Duodenal mucosa (tissue), 2 donors: ENCODE measurements at regions not wholly inside any gene's neighbourhood (a gene's known extent, or its start where the extent isn't known, plus 50 kb on each side); places are given as distances from the start of the nearest gene placed in this dataset.

Experiments used
- H3K27ac ChIP-seq: one replicate; pipeline ENCODE4 v1.7.0; 2013; ENCODE audit warnings: low read depth, low read length
- H3K27me3 ChIP-seq, 2 donors: one replicate each; pipeline ENCODE4 v1.7.0; 2013; ENCODE audit warnings: low read length in 2 of 2, control low read depth in 1 of 2; ENCODE audit not compliant: insufficient read depth in 2 of 2, control insufficient read depth in 1 of 2
- H3K36me3 ChIP-seq, 2 donors: one replicate each; pipeline ENCODE4 v1.7.0; 2013; ENCODE audit warnings: low read length in 2 of 2, control low read depth in 1 of 2; ENCODE audit not compliant: insufficient read depth in 2 of 2, control insufficient read depth in 1 of 2
- H3K4me1 ChIP-seq, 2 donors: one replicate each; pipeline ENCODE4 v1.7.0; 2013; ENCODE audit warnings: low read length in 2 of 2, control low read depth in 1 of 2; ENCODE audit not compliant: insufficient read depth in 2 of 2, control insufficient read depth in 1 of 2
- H3K4me3 ChIP-seq, 2 donors: one replicate each; pipeline ENCODE4 v1.7.0; 2013; ENCODE audit warnings: low read length in 2 of 2, low read depth in 1 of 2
- H3K9ac ChIP-seq, 2 donors: one replicate each; pipeline ENCODE4 v1.7.0; 2013; ENCODE audit warnings: low read length in 2 of 2, low read depth in 1 of 2
- H3K9me3 ChIP-seq, 2 donors: one replicate each; pipeline ENCODE4 v1.7.0; 2013; ENCODE audit warnings: low read length in 2 of 2, control low read depth in 1 of 2; ENCODE audit not compliant: control insufficient read depth in 1 of 2

DNA sequence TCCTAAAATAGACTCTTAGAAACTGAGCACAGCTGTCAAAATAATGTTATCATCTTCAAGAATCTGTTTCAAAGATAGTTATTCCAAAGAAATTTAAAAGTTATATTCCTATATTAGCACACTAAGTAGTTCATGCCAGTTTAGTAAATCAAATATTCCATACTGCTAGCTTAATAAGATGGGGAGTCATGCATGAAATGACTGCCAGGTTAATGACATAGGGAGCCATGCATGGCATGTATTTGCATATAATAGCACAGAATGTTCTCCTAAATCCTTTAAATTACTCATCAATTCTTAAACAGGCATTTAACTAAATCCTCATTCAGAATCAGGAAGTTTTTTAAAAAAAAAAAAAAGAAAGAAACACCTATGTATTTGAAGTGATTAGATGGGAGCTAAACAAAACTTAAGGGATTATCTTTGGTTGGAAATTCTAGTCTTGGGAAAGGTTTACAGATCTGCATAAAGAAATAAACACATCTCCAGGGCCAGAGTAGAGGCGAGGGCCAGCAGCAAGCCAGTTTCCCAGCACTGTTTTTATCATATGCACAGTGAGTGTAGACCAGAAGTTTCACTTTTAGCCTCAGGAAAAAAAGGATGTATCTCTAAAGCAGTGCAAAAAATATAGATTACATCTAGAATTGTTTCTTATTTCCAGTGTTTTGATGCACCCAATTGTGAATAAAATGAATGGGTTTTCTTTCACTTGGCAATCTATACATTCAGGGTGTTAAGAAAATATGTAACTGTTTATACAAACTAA is 366.4 kb upstream of the AGTR1 start:
- no peak overlapping the region for H3K9ac ChIP-seq
- no peaks in the 10 kb centered on the region for H3K36me3 ChIP-seq
- H3K27ac ChIP-seq, result no peak overlapping the region
- no peaks in the 10 kb centered on the region for H3K4me1 ChIP-seq
- no peaks in the 10 kb centered on the region for H3K27me3 ChIP-seq
- H3K4me3 ChIP-seq, result no peak overlapping the region
- H3K9me3 ChIP-seq, result no peaks in the 10 kb centered on the region

DNA sequence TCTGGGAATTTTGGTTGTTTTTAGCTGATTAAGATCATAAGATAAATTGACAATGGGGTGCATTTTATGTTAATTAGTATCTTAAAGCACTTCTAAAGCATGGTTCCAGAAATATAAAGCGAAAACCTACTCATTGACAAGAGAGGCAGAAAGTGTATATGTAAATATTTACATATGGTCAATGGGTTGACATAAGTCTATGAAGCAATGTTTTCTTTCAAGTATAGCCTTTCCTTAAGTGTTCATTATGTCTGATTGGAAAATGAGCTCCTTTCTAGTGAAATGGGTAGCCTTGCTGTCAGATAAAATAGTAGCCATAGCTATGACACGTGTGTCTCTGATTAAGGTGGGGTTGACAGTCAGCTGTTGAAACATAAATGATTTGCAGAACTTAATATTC is 365.2 kb upstream of the AGTR1 start:
- Histone ChIP-seq H3K4me3 (no peak overlapping the region), H3K27ac (no peak overlapping the region), H3K4me1 (no peaks in the 10 kb centered on the region), H3K36me3 (no peaks in the 10 kb centered on the region), H3K9me3 (no peaks in the 10 kb centered on the region), H3K27me3 (no peaks in the 10 kb centered on the region), H3K9ac (no peak overlapping the region)

- Histone ChIP-seq H3K4me3 (no peak overlapping the region), H3K9ac (no peak overlapping the region), H3K9me3 (no peaks in the 10 kb centered on the region), H3K36me3 (no peaks in the 10 kb centered on the region), H3K4me1 (no peaks in the 10 kb centered on the region), H3K27me3 (no peaks in the 10 kb centered on the region), H3K27ac (no peak overlapping the region)
Observed at GRCh38 chr3:148333091-148333490, 364.6 kb upstream of the AGTR1 start.

DNA sequence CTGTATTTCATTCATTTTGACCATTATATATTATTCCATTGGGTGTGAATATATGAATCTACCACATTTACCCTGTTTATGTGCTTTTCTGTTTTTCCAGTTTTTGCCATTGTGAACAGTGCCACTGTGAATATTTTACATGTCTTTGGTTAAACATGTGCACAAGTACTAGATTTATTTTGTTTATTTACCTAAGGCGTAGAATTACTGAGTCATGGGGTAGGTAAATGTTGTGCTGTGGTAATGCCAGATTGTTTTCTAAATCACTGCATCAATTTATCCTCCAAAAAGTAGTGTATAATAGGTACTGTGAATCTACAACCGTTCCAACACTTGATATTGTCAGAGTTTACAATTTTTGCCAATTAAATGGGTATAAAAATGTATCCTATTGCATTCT is 362.1 kb upstream of the AGTR1 start:
- H3K9me3 ChIP-seq, result no peaks in the 10 kb centered on the region
- no peak overlapping the region for H3K9ac ChIP-seq
- H3K27ac ChIP-seq, result no peak overlapping the region
- H3K36me3 ChIP-seq, result no peaks in the 10 kb centered on the region
- H3K4me1 ChIP-seq, result no peaks in the 10 kb centered on the region
- no peak overlapping the region for H3K4me3 ChIP-seq
- H3K27me3 ChIP-seq, result no peaks in the 10 kb centered on the region

DNA sequence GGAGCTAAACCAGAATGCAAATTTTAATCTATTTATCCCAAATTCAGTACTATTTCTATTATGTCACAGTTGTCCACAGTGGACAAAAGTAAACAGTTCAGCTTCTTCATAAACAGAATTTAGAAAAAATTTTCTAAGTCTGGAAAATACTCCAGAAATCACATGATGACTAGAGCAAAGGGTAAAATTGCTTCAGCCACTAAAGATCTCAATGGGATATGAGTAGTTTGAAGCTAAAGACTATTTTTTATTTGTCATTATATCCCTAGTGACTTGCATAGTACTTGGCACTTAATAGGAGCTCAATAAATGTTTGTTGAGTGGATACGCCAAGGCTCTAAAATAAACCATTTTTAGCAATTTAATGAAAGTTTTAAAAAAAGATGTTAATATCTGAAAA is 354.3 kb upstream of the AGTR1 start:
- no peak overlapping the region for H3K9ac ChIP-seq
- no peaks in the 10 kb centered on the region for H3K9me3 ChIP-seq
- H3K4me1 ChIP-seq, result no peaks in the 10 kb centered on the region
- no peaks in the 10 kb centered on the region for H3K36me3 ChIP-seq
- H3K27me3 ChIP-seq, result no peaks in the 10 kb centered on the region
- H3K4me3 ChIP-seq, result no peak overlapping the region
- H3K27ac ChIP-seq, result no peak overlapping the region

DNA sequence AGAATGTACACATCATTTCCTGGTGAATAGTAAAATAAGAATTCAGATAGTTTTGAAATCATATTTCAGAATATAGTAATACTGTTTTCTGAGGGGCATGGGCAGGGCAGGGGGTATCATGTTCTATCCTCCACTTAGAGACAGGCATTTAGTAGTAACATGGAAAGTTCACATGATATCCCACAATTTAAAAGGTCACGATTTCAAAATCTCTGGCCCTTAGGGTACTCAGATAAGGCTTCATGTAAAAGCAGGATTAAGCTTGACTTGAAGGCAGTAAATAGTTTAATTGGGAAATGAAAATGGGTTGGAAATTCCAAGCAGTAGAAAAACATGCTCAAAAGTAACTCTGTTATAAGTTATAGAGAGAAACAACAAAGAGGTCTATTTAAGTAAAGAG is 353.2 kb upstream of the AGTR1 start:
- Histone ChIP-seq H3K27me3 (no peaks in the 10 kb centered on the region), H3K4me3 (no peak overlapping the region), H3K36me3 (no peaks in the 10 kb centered on the region), H3K9me3 (no peaks in the 10 kb centered on the region), H3K27ac (no peak overlapping the region), H3K4me1 (no peaks in the 10 kb centered on the region), H3K9ac (no peak overlapping the region)

DNA sequence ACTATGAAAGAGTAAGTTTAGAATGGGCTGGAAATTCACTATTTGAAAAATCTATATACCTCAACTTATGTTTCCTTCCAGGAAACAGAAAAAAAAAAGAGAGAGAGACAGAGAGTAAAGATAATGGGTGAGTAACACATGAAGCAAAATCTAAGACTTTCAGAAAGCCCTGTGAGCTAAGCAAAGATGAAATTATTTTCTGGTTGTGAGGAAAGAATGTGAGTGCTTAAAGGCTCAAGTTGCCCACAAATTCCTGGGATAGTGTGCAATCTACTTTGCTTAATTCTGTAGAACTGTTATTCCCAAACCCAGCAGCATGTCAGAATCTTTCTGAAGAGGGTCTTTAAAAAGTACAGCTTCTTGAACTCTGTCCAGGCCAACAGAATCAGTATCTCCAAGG is 337.7 kb upstream of the AGTR1 start:
- Histone ChIP-seq H3K9ac (no peak overlapping the region), H3K27me3 (no peaks in the 10 kb centered on the region), H3K36me3 (no peaks in the 10 kb centered on the region), H3K4me3 (no peak overlapping the region), H3K4me1 (no peaks in the 10 kb centered on the region), H3K27ac (no peak overlapping the region), H3K9me3 (no peaks in the 10 kb centered on the region)

DNA sequence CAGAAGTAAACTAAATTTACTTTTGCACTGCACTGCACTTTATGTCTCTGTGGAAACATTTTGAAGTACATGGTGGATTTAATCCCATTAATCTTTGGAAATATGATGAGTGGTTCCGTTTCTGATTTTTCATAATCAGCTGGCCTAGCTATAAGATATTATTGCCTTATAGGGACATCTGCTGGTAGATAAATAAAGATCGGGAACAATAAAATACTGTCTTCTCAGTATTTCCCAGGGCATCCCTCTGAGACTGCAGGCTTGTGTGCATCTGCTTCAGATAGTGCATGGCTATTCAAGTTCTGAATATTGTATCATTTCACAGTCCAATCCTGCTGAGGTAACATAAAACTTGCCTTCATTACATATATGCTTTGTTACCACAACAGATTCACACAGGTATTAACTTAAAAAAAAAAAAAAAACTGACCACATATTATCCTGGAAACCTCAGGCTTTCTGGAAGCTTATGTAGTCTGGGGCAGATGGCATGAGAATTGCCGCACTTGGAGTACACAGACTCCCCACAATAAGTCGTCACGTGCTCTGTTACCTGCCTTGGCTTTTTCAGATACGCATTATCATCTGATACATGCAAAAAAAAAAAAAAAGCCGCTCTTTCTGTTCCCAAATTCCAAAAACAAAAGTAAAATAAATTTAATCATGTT is 330.8 kb upstream of the AGTR1 start:
- Histone ChIP-seq H3K27me3 (no peaks in the 10 kb centered on the region), H3K9ac (no peak overlapping the region), H3K36me3 (no peaks in the 10 kb centered on the region), H3K4me1 (no peaks in the 10 kb centered on the region), H3K9me3 (no peaks in the 10 kb centered on the region), H3K27ac (no peak overlapping the region), H3K4me3 (no peak overlapping the region)

DNA sequence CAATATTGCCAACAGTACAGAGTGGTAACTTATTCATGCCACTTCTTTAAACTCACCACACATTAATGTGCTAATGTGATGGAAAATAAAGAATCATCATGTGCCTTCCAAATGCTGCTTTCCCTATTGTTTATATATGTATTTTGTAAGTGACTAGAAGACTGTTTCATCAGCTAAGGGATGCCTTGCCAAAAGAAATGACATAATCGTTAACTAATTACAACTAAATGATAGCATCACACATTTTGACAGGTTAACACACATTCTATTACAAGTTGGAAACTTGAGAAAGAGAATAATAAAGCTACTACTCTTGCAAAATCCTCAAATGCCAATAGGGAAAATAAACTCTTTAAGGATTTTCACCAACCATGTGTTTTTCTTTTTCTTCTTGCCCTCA is 329.9 kb upstream of the AGTR1 start:
- H3K4me1 ChIP-seq, result no peaks in the 10 kb centered on the region
- no peak overlapping the region for H3K9ac ChIP-seq
- no peaks in the 10 kb centered on the region for H3K36me3 ChIP-seq
- H3K27ac ChIP-seq, result no peak overlapping the region
- no peaks in the 10 kb centered on the region for H3K27me3 ChIP-seq
- no peak overlapping the region for H3K4me3 ChIP-seq
- no peaks in the 10 kb centered on the region for H3K9me3 ChIP-seq

GRCh38 chr3:148369381-148369780 is 328.3 kb upstream of the AGTR1 start:
- H3K4me3 ChIP-seq, result no peak overlapping the region
- H3K9me3 ChIP-seq, result no peaks in the 10 kb centered on the region
- H3K9ac ChIP-seq, result no peak overlapping the region
- H3K36me3 ChIP-seq, result no peaks in the 10 kb centered on the region
- H3K27me3 ChIP-seq, result no peaks in the 10 kb centered on the region
- no peak overlapping the region for H3K27ac ChIP-seq
- H3K4me1 ChIP-seq, result no peaks in the 10 kb centered on the region
